ENCODE measurements at regions not wholly inside any gene's neighbourhood (a gene's known extent, or its start where the extent isn't known, plus 50 kb on each side); places are given as distances from the start of the nearest gene placed in this dataset.
"Not testable (repeated sequence)": the region's sequence is repeated elsewhere in the genome, so short reads cannot be mapped to it uniquely, and the experiment has no call there.

DNA sequence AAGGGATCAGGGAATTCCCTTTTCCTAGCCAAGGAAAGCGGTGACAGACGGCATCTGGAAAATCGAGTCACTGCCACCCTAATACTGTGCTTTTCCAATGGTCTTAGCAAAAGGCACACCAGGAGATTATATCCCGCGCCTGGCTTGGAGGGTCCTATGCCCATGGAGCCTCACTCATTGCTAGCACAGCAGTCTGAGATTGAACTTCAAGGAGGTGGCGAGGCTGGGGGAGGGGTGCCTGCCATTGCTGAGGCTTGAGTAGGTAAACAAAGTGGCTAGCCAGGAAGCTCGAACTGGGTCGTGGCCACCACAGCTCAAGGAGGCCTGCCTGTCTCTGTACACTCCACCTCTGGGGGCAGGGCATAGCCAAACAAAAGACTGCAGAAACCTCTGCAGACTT, 556.5 kb upstream of the IZUMO3 start:
- not testable (repeated sequence) for DNase-seq (ENCODE audit: extremely low read depth, low read depth)

DNA sequence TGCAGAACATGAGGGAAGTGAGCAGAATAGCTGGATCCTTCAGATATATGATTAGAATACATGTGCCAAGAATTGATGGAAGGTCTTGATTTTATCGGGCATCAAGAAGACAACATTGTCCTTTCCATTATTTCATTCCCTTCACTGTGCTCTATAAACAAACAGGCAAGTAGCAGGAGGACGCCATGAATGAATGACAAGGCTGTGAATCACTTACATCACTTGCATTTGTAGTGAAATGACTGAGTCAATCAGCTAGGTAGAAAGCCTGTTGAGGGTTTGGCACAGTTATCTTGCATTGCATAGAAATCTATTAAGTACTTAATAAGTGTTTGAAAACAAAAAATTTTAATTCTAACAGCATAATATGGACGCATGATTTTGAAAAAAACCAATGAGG, 548.8 kb upstream of the IZUMO3 start:
- DNase-seq (ENCODE audit: extremely low read depth, low read depth) = no peak

DNA sequence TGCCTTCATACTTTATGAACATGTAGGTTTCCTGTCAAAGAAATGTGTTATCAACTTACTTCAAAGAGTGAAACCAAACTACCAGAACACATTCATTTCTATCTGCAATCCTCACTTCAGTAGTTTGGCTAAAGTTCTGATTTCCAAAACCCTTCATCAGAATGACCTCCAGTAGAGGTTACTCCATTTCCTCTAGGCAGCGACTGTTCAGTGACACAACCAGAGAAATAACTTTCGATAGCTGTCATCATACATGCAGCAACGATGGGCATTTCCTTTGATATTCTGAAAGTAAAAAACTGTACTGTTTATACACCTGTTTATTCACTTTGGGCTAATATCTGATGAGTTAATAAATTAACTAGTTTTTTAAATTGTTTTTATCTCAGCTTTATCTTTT, 532.5 kb upstream of the IZUMO3 start:
- no peak for DNase-seq (ENCODE audit: extremely low read depth, low read depth)

GRCh38 chr9:25048098-25048724, 502.5 kb upstream of the IZUMO3 start:
- no peak for DNase-seq (ENCODE audit: extremely low read depth, low read depth)

- DNase-seq (ENCODE audit: extremely low read depth, low read depth) = not testable (repeated sequence)
Measured at GRCh38 chr9:25045469-25045868, 499.8 kb upstream of the IZUMO3 start.

- DNase-seq (ENCODE audit: extremely low read depth, low read depth) = no peak
Measured at GRCh38 chr9:25029743-25030142, 484.0 kb upstream of the IZUMO3 start.

- no peak for DNase-seq (ENCODE audit: extremely low read depth, low read depth)
Measured at GRCh38 chr9:25025686-25026085, 480.0 kb upstream of the IZUMO3 start.

DNA sequence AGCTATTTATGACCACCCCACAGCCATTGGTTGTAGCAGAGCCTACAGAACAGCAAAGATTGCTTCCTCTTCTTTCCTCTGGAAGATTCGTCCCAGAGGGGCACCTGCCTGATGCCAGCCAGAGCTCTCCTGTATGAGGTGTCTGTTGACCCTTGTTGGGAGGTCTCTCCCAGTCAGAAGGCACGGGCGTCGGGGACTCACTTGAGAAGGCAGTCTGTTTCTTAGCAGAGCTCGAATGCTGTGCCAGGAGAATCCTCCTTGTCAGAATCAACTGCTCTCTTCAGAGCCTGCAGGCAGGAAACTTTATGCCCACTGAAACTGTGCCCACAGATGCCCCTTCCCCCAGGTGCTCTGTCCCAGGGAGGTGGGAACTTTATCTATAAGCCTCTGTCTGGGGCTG, 479.5 kb upstream of the IZUMO3 start:
- no peak for DNase-seq (ENCODE audit: extremely low read depth, low read depth)

- no peak for DNase-seq (ENCODE audit: extremely low read depth, low read depth)
Measured at GRCh38 chr9:25017779-25018178, 472.1 kb upstream of the IZUMO3 start.

GRCh38 chr9:25010027-25010662, 464.4 kb upstream of the IZUMO3 start:
- DNase-seq (ENCODE audit: extremely low read depth, low read depth) = no peak

GRCh38 chr9:25003686-25004085, 458.0 kb upstream of the IZUMO3 start:
- no peak for DNase-seq (ENCODE audit: extremely low read depth, low read depth)

GRCh38 chr9:24986331-24986730, 440.6 kb upstream of the IZUMO3 start:
- DNase-seq (ENCODE audit: extremely low read depth, low read depth) = no peak

GRCh38 chr9:24970780-24971179, 425.1 kb upstream of the IZUMO3 start:
- not testable (repeated sequence) for DNase-seq (ENCODE audit: extremely low read depth, low read depth)

DNA sequence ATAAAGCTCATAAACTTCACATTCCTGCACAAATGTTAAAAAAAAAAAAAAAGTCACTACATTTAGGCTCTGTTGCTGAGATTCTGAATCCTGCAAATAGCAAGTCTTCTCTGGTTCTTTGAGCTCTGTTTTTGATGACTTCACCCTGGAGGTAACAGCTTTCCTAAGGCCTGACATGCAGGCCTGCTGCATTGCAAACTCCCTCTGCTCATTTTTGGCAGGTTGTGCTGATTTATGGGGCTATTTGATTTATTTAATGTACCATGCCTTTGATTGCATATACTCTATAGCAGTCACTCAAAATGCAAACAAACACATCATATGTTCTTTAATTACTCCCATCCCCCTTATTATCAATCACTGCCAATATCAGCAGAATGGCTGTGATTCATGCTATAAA, 416.1 kb upstream of the IZUMO3 start:
- DNase-seq (ENCODE audit: extremely low read depth, low read depth) = no peak

DNA sequence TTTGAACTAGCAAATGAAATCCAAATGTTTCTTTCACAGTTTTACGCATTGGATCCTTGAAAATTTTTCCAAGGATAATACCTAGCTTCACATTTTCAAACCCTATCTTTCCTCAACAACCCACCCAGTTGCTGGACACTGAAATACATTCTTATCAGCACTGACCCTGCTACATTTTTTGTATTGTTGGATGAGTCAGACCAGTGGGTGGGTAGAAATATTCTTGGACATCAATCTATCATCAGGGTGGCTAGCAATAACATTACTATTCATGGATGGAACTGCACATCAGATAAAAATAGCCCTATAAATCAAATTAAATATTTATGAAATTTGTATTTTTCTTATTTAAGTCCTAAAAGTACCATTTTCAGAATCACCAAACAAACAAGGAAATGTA, 407.4 kb upstream of the IZUMO3 start:
- no peak for DNase-seq (ENCODE audit: extremely low read depth, low read depth)

- no peak for DNase-seq (ENCODE audit: extremely low read depth, low read depth)
Measured at GRCh38 chr9:24939109-24939850, 393.6 kb upstream of the IZUMO3 start.

- DNase-seq (ENCODE audit: extremely low read depth, low read depth) = no peak
Measured at GRCh38 chr9:24936117-24936516, 390.4 kb upstream of the IZUMO3 start.

GRCh38 chr9:24932785-24933184, 387.1 kb upstream of the IZUMO3 start:
- DNase-seq (ENCODE audit: extremely low read depth, low read depth) = no peak

- no peak for DNase-seq (ENCODE audit: extremely low read depth, low read depth)
Measured at GRCh38 chr9:24931894-24932293, 386.2 kb upstream of the IZUMO3 start.

DNA sequence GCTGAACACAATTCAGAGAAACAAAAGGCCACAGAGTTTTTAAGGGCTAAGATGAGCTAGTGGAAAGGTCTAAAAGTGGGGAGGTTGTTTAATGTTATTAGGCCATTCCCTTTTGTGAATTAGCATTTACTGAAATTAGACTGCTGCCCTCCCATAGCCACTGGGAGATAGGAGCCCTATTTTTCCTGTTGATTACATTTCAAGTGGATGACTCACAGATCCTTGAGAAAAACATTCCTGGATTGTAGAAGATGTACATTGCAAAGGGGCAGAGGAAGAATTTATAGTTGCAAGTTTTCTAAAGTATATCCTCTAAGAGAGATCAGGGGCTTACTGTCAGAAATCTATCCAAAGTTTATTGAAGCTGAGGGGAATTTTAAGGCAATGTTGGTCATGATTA, 367.1 kb upstream of the IZUMO3 start:
- DNase-seq (ENCODE audit: extremely low read depth, low read depth) = no peak

GRCh38 chr9:24901319-24901718, 355.6 kb upstream of the IZUMO3 start:
- no peak for DNase-seq (ENCODE audit: extremely low read depth, low read depth)

- no peak for DNase-seq (ENCODE audit: extremely low read depth, low read depth)
Measured at GRCh38 chr9:24900179-24900578, 354.5 kb upstream of the IZUMO3 start.
